ENCODE measurements at regions not wholly inside any gene's neighbourhood (a gene's known extent, or its start where the extent isn't known, plus 50 kb on each side); places are given as distances from the start of the nearest gene placed in this dataset.

- no peak for TF ChIP-seq CTCF (conservative IDR thresholded peaks at IDR 0.05; ENCODE audit: low read length)
- TF ChIP-seq EZH2phosphoT487 (IDR thresholded peaks at IDR 0.05; ENCODE audit: borderline replicate concordance, low read depth, low read length): no peak
These were observed 176.4 kb downstream of the C5orf15 start for GRCh38 chr5:133792024-133792423.

All from OCI-LY7 (cell line).